Fibroblast of skin of right quadriceps (primary cell): ENCODE measurements at regions not wholly inside any gene's neighbourhood (a gene's known extent, or its start where the extent isn't known, plus 50 kb on each side); places are given as distances from the start of the nearest gene placed in this dataset.
"Not testable (repeated sequence)": the region's sequence is repeated elsewhere in the genome, so short reads cannot be mapped to it uniquely, and the experiment has no call there.

Source experiments
- DNase-seq: peaks from one replicate; pipeline ENCODE4 v3.0.0-alpha.2; 2013

- DNase-seq: no peak
Observed at GRCh38 chr6:157727629-157728182, 95.3 kb upstream of the SNX9 start.

GRCh38 chr6:157728183-157728881, 94.7 kb upstream of the SNX9 start:
- no peak for DNase-seq

- no peak for DNase-seq
Observed at GRCh38 chr6:157731221-157731620, 91.8 kb upstream of the SNX9 start.

GRCh38 chr6:157732007-157732406, 91.0 kb upstream of the SNX9 start:
- DNase-seq: no peak

- no peak for DNase-seq
Observed at GRCh38 chr6:157732416-157733161, 90.5 kb upstream of the SNX9 start.

- not testable (repeated sequence) for DNase-seq
Observed at GRCh38 chr6:157736555-157736954, 86.5 kb upstream of the SNX9 start.

GRCh38 chr6:157741321-157741947, 81.6 kb upstream of the SNX9 start:
- DNase-seq: no peak

- DNase-seq: no peak
Observed at GRCh38 chr6:157741948-157742556, 81.0 kb upstream of the SNX9 start.

- no peak for DNase-seq
Observed at GRCh38 chr6:157744102-157744601, 78.9 kb upstream of the SNX9 start.

- no peak for DNase-seq
Observed at GRCh38 chr6:157746897-157747296, 76.1 kb upstream of the SNX9 start.

- DNase-seq: no peak
Observed at GRCh38 chr6:157747370-157747769, 75.7 kb upstream of the SNX9 start.

- no peak for DNase-seq
Observed at GRCh38 chr6:157748839-157749571, 74.0 kb upstream of the SNX9 start.

GRCh38 chr6:157750973-157751372, 72.1 kb upstream of the SNX9 start:
- DNase-seq: not testable (repeated sequence)

GRCh38 chr6:157751547-157752200, 71.4 kb upstream of the SNX9 start:
- no peak for DNase-seq

GRCh38 chr6:157752879-157753278, 70.2 kb upstream of the SNX9 start:
- not testable (repeated sequence) for DNase-seq

- no peak for DNase-seq
Observed at GRCh38 chr6:157753291-157753690, 69.8 kb upstream of the SNX9 start.

GRCh38 chr6:157753801-157754200, 69.2 kb upstream of the SNX9 start:
- not testable (repeated sequence) for DNase-seq

GRCh38 chr6:157754351-157754750, 68.7 kb upstream of the SNX9 start:
- no peak for DNase-seq

GRCh38 chr6:157755032-157755745, 67.9 kb upstream of the SNX9 start:
- DNase-seq: no peak

- no peak for DNase-seq
Observed at GRCh38 chr6:157755746-157756411, 67.2 kb upstream of the SNX9 start.
